IMR-90 (cell line): ENCODE measurements at regions not wholly inside any gene's neighbourhood (a gene's known extent, or its start where the extent isn't known, plus 50 kb on each side); places are given as distances from the start of the nearest gene placed in this dataset.

Experiments
- ATAC-seq: fragments of 200-7000 bp; cut with Tn5 transposase; 2 replicates; pipeline ENCODE4 v1.9.1; 2020; ENCODE audit warnings: low read depth, mild to moderate bottlenecking, moderate library complexity
- BruUV-seq: library from RNA; stranded (reverse); fragments of 400-500 nt; replicated peaks from 2 replicates; lab custom pipeline; 2021; lab: Mats Ljungman, UMichigan
- CTCF ChIA-PET: fragments of 300-600 bp; formaldehyde crosslinking; extraction: SDS; loops from one replicate; lab custom pipeline; 2021; ENCODE audit warnings: antibody characterized with exemption; lab: Yijun Ruan, JAX
- POLR2A ChIA-PET: fragments of 300-600 bp; sonication (Branson Sonifier 250); formaldehyde crosslinking; loops from one replicate; lab custom pipeline; 2022; ENCODE audit warnings: antibody characterized with exemption; ENCODE audit not compliant: unreplicated experiment; lab: Charles Lee
- DNase-seq: peaks from one replicate; pipeline ENCODE4 v3.0.0; 2013
- H2AFZ ChIP-seq: replicated peaks from 2 replicates; pipeline ENCODE3; 2013; ENCODE audit warnings: low read length, mild to moderate bottlenecking; ENCODE audit not compliant: poor library complexity
- H2AK5ac ChIP-seq: 2 replicates; pipeline ENCODE4 v1.6.1; 2013; ENCODE audit warnings: low read depth, low read length, inconsistent platforms
- H2AK9ac ChIP-seq: replicated peaks from 2 replicates; pipeline ENCODE3; 2013; ENCODE audit warnings: mild to moderate bottlenecking, low read depth, low read length, moderate library complexity; ENCODE audit not compliant: poor library complexity
- H2BK120ac ChIP-seq: 2 replicates; pipeline ENCODE4 v1.6.1; 2013; ENCODE audit warnings: low read depth, low read length, inconsistent platforms
- H2BK15ac ChIP-seq: 3 replicates; pipeline ENCODE4 v1.6.1; 2013; ENCODE audit warnings: low read depth, low read length, inconsistent platforms
- H2BK20ac ChIP-seq: 2 replicates; pipeline ENCODE4 v1.6.1; 2013; ENCODE audit warnings: low read depth, mild to moderate bottlenecking, inconsistent platforms, low read length, moderate library complexity
- H2BK5ac ChIP-seq: 2 replicates; pipeline ENCODE4 v1.6.1; 2013; ENCODE audit warnings: mild to moderate bottlenecking, low read depth, low read length, inconsistent platforms; ENCODE audit not compliant: poor library complexity, severe bottlenecking
- H3K14ac ChIP-seq: replicated peaks from 2 replicates; pipeline ENCODE4 v1.6.1; 2013; ENCODE audit warnings: low read depth, low read length, inconsistent platforms
- H3K18ac ChIP-seq: 2 replicates; pipeline ENCODE4 v1.6.1; 2013; ENCODE audit warnings: low read depth, low read length, control low read depth
- H3K23ac ChIP-seq: 2 replicates; pipeline ENCODE4 v1.6.1; 2013; ENCODE audit warnings: low read depth, low read length, inconsistent platforms
- H3K27ac ChIP-seq: 2 replicates; pipeline ENCODE4 v1.5.1; 2013; ENCODE audit warnings: mild to moderate bottlenecking, control low read depth, low read length; ENCODE audit not compliant: insufficient read depth
- H3K27me3 ChIP-seq: 2 replicates; pipeline ENCODE4 v1.6.1; 2013; ENCODE audit warnings: low read length; ENCODE audit not compliant: control insufficient read depth, insufficient read depth
- H3K36me3 ChIP-seq: 2 replicates; pipeline ENCODE4 v1.6.1; 2013; ENCODE audit warnings: low read length, mixed read lengths; ENCODE audit not compliant: control insufficient read depth, insufficient read depth
- H3K4ac ChIP-seq: 2 replicates; pipeline ENCODE4 v1.6.1; 2013; ENCODE audit warnings: low read depth, low read length, inconsistent platforms
- H3K4me1 ChIP-seq: 2 replicates; pipeline ENCODE4 v1.6.1; 2013; ENCODE audit warnings: low read length, mixed read lengths; ENCODE audit not compliant: control insufficient read depth, insufficient read depth
- H3K4me2 ChIP-seq: 2 replicates; pipeline ENCODE4 v1.6.1; 2013; ENCODE audit warnings: low read depth, mild to moderate bottlenecking, control low read depth, low read length, moderate library complexity
- H3K4me3 ChIP-seq: 2 replicates; pipeline ENCODE4 v1.5.1; 2013; ENCODE audit warnings: low read depth, mild to moderate bottlenecking, control low read depth, low read length, moderate library complexity; ENCODE audit not compliant: insufficient read depth
- H3K56ac ChIP-seq: 2 replicates; pipeline ENCODE4 v1.6.1; 2013; ENCODE audit warnings: low read length, inconsistent platforms; ENCODE audit not compliant: insufficient read depth; ENCODE audit errors: extremely low read depth
- H3K79me1 ChIP-seq, 2 experiments: 2 replicates each; pipeline ENCODE4 v1.6.1; 2013; ENCODE audit warnings: low read length in 2 of 2, inconsistent platforms in 1 of 2, low read depth in 1 of 2
- H3K9ac ChIP-seq: 2 replicates; pipeline ENCODE4 v1.6.1; 2013; ENCODE audit warnings: low read depth, low read length, control low read depth
- H3K9me1 ChIP-seq: 2 replicates; pipeline ENCODE4 v1.6.1; 2013; ENCODE audit warnings: low read length, inconsistent platforms; ENCODE audit not compliant: insufficient read depth
- H3K9me3 ChIP-seq: 2 replicates; pipeline ENCODE4 v1.6.1; 2013; ENCODE audit warnings: low read length; ENCODE audit not compliant: control insufficient read depth, insufficient read depth
- H4K20me1 ChIP-seq: 2 replicates; pipeline ENCODE4 v1.6.1; 2013; ENCODE audit warnings: low read length, inconsistent platforms; ENCODE audit not compliant: insufficient read depth
- H4K5ac ChIP-seq: 2 replicates; pipeline ENCODE4 v1.6.1; 2013; ENCODE audit warnings: mild to moderate bottlenecking, low read depth, low read length, control low read depth
- H4K8ac ChIP-seq, 2 experiments: 2 replicates each; pipeline ENCODE4 v1.6.1; 2013; ENCODE audit warnings: low read depth in 2 of 2, low read length in 2 of 2, control low read depth in 1 of 2, inconsistent platforms in 1 of 2
- H4K91ac ChIP-seq: 2 replicates; pipeline ENCODE4 v1.6.1; 2013; ENCODE audit warnings: low read depth, low read length, inconsistent platforms; ENCODE audit not compliant: insufficient read depth
- BHLHE40 ChIP-seq: fragments of 150-350 bp; IDR thresholded peaks from 2 replicates; pipeline ENCODE4 v1.6.1; 2016; ENCODE audit warnings: mild to moderate bottlenecking, low read depth, low read length
- CEBPB ChIP-seq: IDR thresholded peaks from 2 replicates; pipeline ENCODE4 v1.6.1; 2012; ENCODE audit warnings: low read depth, low read length, improper control_type of control experiment
- CHD1 ChIP-seq: IDR thresholded peaks from 2 replicates; pipeline ENCODE4 v1.6.1; 2012; ENCODE audit warnings: low read depth, low read length, improper control_type of control experiment
- FOS ChIP-seq: fragments of 150-350 bp; IDR thresholded peaks from 2 replicates; pipeline ENCODE4 v1.6.1; 2016; ENCODE audit warnings: low read depth, low read length
- MAFK ChIP-seq: IDR thresholded peaks from 2 replicates; pipeline ENCODE4 v1.6.1; 2012; ENCODE audit warnings: low read depth, low read length, improper control_type of control experiment
- MAZ ChIP-seq: IDR thresholded peaks from 2 replicates; pipeline ENCODE4 v1.6.1; 2012; ENCODE audit warnings: low read depth, mild to moderate bottlenecking, low read length, improper control_type of control experiment, moderate library complexity, borderline replicate concordance
- MXI1 ChIP-seq: IDR thresholded peaks from 2 replicates; pipeline ENCODE4 v1.6.1; 2012; ENCODE audit warnings: low read depth, mild to moderate bottlenecking, low read length, moderate library complexity, borderline replicate concordance
- NFE2L2 ChIP-seq: fragments of 150-350 bp; IDR thresholded peaks from 2 replicates; pipeline ENCODE4 v1.6.1; 2016; ENCODE audit warnings: low read depth, mild to moderate bottlenecking, low read length
- POLR2A ChIP-seq: IDR thresholded peaks from 2 replicates; pipeline ENCODE4 v1.6.1; 2012; ENCODE audit warnings: mild to moderate bottlenecking, low read depth, low read length
- RAD21 ChIP-seq: IDR thresholded peaks from 2 replicates; pipeline ENCODE4 v1.6.1; 2012; ENCODE audit warnings: low read length, improper control_type of control experiment
- RFX5 ChIP-seq: IDR thresholded peaks from 2 replicates; pipeline ENCODE4 v1.8.0; 2012; ENCODE audit warnings: low read depth, mild to moderate bottlenecking, low read length, moderate library complexity
- SMC3 ChIP-seq: fragments of 150-350 bp; IDR thresholded peaks from 2 replicates; pipeline ENCODE4 v1.6.1; 2016; ENCODE audit warnings: low read depth, mild to moderate bottlenecking, antibody characterized with exemption, low read length, moderate library complexity
- USF2 ChIP-seq: fragments of 150-350 bp; IDR thresholded peaks from 2 replicates; pipeline ENCODE4 v1.6.1; 2017; ENCODE audit warnings: mild to moderate bottlenecking, antibody characterized with exemption, low read length, low read depth
- WGBS, 2 experiments: methylation state at CpG; one replicate each; pipeline versions ENCODE4 v1.1.5 to v1.1.7; 2013; ENCODE audit warnings: missing lambda C conversion rate in 2 of 2; ENCODE audit not compliant: insufficient read length in 1 of 2; ENCODE audit errors: extremely low coverage in 2 of 2; 5-methylcytosine and 5-hydroxymethylcytosine counted together
- dilution Hi-C: fragments of 300-500 bp; cut with HindIII; formaldehyde crosslinking; loops from one replicate; pipeline ENCODE4 v1.14.3; 2018; ENCODE audit warnings: low sequenced_read_pairs; ENCODE audit not compliant: unreplicated experiment
- in situ Hi-C: fragments of 300-500 bp; cut with MboI; formaldehyde crosslinking; loops from 3 replicates; pipeline ENCODE4 v1.14.3; 2019; ENCODE audit warnings: low sequenced_read_pairs, inconsistent platforms, mixed read lengths
- intact Hi-C: fragments of 100-400 bp; cut with micrococcal nuclease; formaldehyde crosslinking; loops from 2 replicates; pipeline ENCODE4 v1.10.0; 2022
- TF ChIP-seq, protein P1 (sequence below): fragments of 150-350 bp; IDR thresholded peaks from 2 replicates; pipeline ENCODE4 v1.6.1; 2016; ENCODE audit warnings: low read depth, mild to moderate bottlenecking, low read length, moderate library complexity, borderline replicate concordance

DNA sequence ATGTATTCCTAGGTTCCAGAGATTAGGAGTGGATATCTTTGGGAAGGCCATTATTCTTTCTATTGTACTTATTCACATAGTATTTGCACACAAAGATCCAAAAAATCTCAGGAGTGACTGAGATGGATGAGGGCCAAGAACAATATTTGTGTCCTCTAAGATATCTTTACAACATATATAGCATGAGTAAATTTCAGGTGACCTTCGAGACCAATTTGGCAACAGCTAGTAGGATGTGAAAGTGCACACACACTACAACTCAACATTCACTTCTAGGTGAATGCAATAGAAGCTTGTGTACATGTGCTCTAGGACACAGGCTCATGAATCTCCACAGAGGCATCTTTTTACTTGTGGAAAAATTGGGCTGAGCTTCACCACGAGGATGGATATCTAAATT, 224.0 kb downstream of the C1orf94 start:
- Histone ChIP-seq H3K79me1 (no peaks in the 10 kb centered on the region), H3K4me2 (no peak overlapping the region), H2AFZ (no peak overlapping the region), H3K18ac (no peak overlapping the region), H2BK15ac (no peak overlapping the region), H3K9me1 (no peaks in the 10 kb centered on the region), H3K9me3 (peaks cover 12% of the 10 kb centered on the region), H3K27me3 (no peaks in the 10 kb centered on the region), H3K4me3 (no peak overlapping the region), H3K56ac (no peak overlapping the region), H4K8ac (no peak overlapping the region), H2AK5ac (no peak overlapping the region), H2BK120ac (no peak overlapping the region), H4K5ac (no peak overlapping the region), H3K14ac (no peak overlapping the region), H3K9ac (no peak overlapping the region), H3K4ac (no peak overlapping the region), H3K23ac (no peak overlapping the region), H2BK5ac (no peak overlapping the region), H3K27ac (no peak overlapping the region), H3K36me3 (no peaks in the 10 kb centered on the region), H2BK20ac (no peak overlapping the region), H3K4me1 (no peaks in the 10 kb centered on the region), H4K91ac (no peak overlapping the region), H2AK9ac (no peak overlapping the region), H4K20me1 (no peaks in the 10 kb centered on the region)
- no CpG with 5 or more reads among the region's 2 CpGs for WGBS, 2 experiments
- DNase-seq, result no peak
- CTCF ChIA-PET, result no interaction called here
- ATAC-seq, result no peak
- POLR2A ChIA-PET, result no interaction called here
- in situ Hi-C loops, result no loop called here
- intact Hi-C loops, result no loop called here
- BruUV-seq, result no TSS peak
- TF ChIP-seq SMC3 (no peak), CHD1 (no peak), RAD21 (no peak), POLR2A (no peak), BHLHE40 (no peak), FOS (no peak), USF2 (no peak), MXI1 (no peak), MAFK (no peak), RFX5 (no peak), CEBPB (no peak), MAZ (no peak), NFE2L2 (no peak)
- TF ChIP-seq, protein P1, sequence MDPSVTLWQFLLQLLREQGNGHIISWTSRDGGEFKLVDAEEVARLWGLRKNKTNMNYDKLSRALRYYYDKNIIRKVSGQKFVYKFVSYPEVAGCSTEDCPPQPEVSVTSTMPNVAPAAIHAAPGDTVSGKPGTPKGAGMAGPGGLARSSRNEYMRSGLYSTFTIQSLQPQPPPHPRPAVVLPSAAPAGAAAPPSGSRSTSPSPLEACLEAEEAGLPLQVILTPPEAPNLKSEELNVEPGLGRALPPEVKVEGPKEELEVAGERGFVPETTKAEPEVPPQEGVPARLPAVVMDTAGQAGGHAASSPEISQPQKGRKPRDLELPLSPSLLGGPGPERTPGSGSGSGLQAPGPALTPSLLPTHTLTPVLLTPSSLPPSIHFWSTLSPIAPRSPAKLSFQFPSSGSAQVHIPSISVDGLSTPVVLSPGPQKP, result no peak
- dilution Hi-C loops, result no loop called here
